ENCODE measurements at regions not wholly inside any gene's neighbourhood (a gene's known extent, or its start where the extent isn't known, plus 50 kb on each side); places are given as distances from the start of the nearest gene placed in this dataset.

DNA sequence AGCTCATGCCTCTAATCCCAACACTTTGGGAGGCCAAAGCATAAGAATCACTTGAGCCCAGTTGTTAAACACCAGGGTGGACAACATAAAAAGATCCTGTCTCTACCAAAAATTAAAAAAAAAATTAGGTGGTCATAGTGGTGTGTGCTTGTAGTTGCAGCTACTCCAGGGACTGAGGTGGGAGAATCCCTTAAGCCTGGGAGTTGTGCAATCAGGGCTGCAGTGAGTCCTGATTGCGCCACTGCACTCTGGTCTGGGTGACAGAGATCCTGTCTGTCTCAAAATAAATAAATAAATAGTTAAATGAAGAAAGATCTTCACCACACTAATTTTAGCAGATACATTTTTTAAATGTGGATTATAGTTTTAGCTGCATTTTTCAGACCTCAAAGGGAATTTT is 433.2 kb downstream of the MAT2B start:
- no peak overlapping the region for H3K4me3 ChIP-seq (ENCODE audit: severe bottlenecking)
- no peak overlapping the region for H3K27ac ChIP-seq (ENCODE audit: poor library complexity, severe bottlenecking)
- no peaks in the 10 kb centered on the region for H3K27me3 ChIP-seq (ENCODE audit: insufficient read depth, poor library complexity, severe bottlenecking)
- H3K36me3 ChIP-seq (ENCODE audit: low read depth), result no peaks in the 10 kb centered on the region
- no peaks in the 10 kb centered on the region for H3K9me3 ChIP-seq (ENCODE audit: severe bottlenecking)
- H3K4me1 ChIP-seq (ENCODE audit: insufficient read depth, poor library complexity, severe bottlenecking), result no peaks in the 10 kb centered on the region
- ATAC-seq (ENCODE audit: low read depth) (no peak), DNase-seq (ENCODE audit: low spot score) (no peak)
- TF ChIP-seq, protein P1, sequence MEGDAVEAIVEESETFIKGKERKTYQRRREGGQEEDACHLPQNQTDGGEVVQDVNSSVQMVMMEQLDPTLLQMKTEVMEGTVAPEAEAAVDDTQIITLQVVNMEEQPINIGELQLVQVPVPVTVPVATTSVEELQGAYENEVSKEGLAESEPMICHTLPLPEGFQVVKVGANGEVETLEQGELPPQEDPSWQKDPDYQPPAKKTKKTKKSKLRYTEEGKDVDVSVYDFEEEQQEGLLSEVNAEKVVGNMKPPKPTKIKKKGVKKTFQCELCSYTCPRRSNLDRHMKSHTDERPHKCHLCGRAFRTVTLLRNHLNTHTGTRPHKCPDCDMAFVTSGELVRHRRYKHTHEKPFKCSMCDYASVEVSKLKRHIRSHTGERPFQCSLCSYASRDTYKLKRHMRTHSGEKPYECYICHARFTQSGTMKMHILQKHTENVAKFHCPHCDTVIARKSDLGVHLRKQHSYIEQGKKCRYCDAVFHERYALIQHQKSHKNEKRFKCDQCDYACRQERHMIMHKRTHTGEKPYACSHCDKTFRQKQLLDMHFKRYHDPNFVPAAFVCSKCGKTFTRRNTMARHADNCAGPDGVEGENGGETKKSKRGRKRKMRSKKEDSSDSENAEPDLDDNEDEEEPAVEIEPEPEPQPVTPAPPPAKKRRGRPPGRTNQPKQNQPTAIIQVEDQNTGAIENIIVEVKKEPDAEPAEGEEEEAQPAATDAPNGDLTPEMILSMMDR (IDR thresholded peaks at IDR 0.05; ENCODE audit: poor library complexity, severe bottlenecking), result no peak

DNA sequence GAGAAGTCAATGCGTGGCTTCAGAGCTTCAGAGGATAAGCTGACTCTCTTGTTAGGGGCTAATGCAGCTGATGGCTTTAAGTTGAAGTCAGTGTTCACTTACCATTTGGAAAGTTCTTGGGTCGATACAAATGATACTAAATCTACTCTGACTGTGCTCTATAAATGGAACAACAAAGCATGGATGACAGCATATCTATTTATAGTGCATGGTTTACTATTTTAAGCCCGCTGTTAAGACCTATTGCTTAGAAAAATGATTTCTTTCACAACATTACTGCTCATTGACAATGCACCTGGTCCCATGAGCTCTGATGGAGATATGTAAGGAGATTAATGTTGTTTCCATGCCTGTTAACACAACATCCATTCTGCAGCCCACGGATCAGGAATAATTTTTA is 435.7 kb downstream of the MAT2B start:
- Histone ChIP-seq H3K27ac (ENCODE audit: poor library complexity, severe bottlenecking) (no peak overlapping the region), H3K9me3 (ENCODE audit: severe bottlenecking) (no peaks in the 10 kb centered on the region), H3K4me1 (ENCODE audit: insufficient read depth, poor library complexity, severe bottlenecking) (no peaks in the 10 kb centered on the region), H3K27me3 (ENCODE audit: insufficient read depth, poor library complexity, severe bottlenecking) (no peaks in the 10 kb centered on the region), H3K36me3 (ENCODE audit: low read depth) (no peaks in the 10 kb centered on the region), H3K4me3 (ENCODE audit: severe bottlenecking) (no peak overlapping the region)
- TF ChIP-seq, protein P1 (IDR thresholded peaks at IDR 0.05; ENCODE audit: poor library complexity, severe bottlenecking), result no peak
- DNase-seq (ENCODE audit: low spot score) (no peak), ATAC-seq (ENCODE audit: low read depth) (no peak)

DNA sequence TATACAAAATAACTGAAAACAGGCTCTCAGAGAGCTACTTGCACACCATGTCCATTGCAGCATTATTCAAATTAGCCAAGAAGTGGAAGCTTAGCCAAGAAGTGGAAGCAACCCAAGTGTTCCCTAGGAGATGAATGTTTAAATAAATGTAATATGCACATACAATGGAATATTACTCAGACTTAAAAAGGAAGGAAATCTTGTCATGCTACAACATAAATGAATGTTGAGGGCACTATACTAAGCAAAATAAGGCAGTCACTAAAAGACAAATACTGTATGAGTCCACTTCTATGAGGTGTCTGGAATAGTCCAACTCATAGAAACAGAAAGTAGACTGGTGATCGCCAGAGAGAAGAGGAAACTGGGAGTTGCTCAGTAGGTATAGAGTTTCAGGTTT is 438.1 kb downstream of the MAT2B start:
- no peaks in the 10 kb centered on the region for H3K9me3 ChIP-seq (ENCODE audit: severe bottlenecking)
- H3K4me1 ChIP-seq (ENCODE audit: insufficient read depth, poor library complexity, severe bottlenecking), result no peaks in the 10 kb centered on the region
- TF ChIP-seq, protein P1 (IDR thresholded peaks at IDR 0.05; ENCODE audit: poor library complexity, severe bottlenecking), result no peak
- no peaks in the 10 kb centered on the region for H3K27me3 ChIP-seq (ENCODE audit: insufficient read depth, poor library complexity, severe bottlenecking)
- H3K4me3 ChIP-seq (ENCODE audit: severe bottlenecking), result no peak overlapping the region
- no peak overlapping the region for H3K27ac ChIP-seq (ENCODE audit: poor library complexity, severe bottlenecking)
- no peak for ATAC-seq (ENCODE audit: low read depth)
- DNase-seq (ENCODE audit: low spot score), result no peak
- H3K36me3 ChIP-seq (ENCODE audit: low read depth), result no peaks in the 10 kb centered on the region

DNA sequence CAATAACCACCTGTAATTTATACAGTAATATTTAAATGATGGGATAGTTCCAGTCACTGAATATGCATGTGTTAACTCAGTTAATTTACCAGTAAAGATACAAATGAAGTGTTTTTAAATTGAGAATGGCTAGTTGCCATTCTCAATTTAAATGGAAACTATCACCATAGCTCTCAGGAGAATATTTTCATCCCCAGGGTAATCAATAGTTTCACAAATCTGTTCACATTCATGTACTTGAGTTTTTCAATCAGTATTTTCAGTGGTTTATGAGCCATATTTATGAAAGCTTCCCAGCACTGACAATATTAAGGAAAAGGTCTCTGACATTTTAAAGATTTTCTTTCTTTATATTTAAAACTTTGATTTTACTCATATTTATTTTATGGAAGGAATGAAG is 439.3 kb downstream of the MAT2B start:
- Histone ChIP-seq H3K27me3 (ENCODE audit: insufficient read depth, poor library complexity, severe bottlenecking) (no peaks in the 10 kb centered on the region), H3K4me1 (ENCODE audit: insufficient read depth, poor library complexity, severe bottlenecking) (no peaks in the 10 kb centered on the region), H3K27ac (ENCODE audit: poor library complexity, severe bottlenecking) (no peak overlapping the region), H3K9me3 (ENCODE audit: severe bottlenecking) (no peaks in the 10 kb centered on the region), H3K36me3 (ENCODE audit: low read depth) (no peaks in the 10 kb centered on the region), H3K4me3 (ENCODE audit: severe bottlenecking) (no peak overlapping the region)
- no peak for ATAC-seq (ENCODE audit: low read depth)
- DNase-seq (ENCODE audit: low spot score), result no peak
- TF ChIP-seq, protein P1 (IDR thresholded peaks at IDR 0.05; ENCODE audit: poor library complexity, severe bottlenecking), result no peak

DNA sequence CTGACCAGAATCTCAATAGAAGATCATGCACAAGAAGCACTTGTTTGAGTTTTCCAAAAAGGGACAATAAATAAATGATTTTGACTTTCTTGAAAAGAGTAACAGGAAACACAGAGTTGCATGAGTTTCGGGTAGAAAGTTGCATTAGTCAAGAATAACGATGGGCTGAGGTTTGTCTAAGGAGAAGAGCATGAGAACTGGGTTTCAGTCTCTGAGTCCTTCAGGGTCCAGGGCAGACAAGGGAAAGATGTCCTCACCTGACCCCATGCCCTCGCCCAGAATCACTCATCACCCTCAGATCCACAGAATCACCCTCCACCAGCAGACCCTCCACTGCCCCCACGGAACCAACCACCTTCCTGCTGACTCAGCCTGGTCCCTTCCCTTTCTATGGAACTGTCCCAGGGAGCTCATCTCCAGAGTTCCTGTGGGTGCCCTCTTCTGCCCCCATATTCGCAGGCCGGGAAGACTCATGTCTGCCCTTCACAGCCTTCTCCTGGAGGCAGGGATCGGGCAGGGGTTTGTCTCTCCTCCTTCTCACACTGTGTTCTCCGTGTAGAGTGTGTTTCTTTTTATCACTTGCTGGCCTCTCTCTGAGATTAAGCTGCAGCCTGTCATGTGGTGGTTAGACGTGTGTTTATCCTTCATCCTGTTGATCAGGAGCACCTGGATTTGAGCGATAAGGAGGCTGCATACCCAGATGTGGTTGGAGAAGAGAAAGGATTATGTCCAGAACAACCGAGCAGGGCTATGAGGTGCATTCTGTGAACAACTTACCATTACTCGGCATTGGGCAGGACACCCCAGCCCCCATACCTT is 442.6 kb downstream of the MAT2B start:
- H3K36me3 ChIP-seq (ENCODE audit: low read depth), result no peaks in the 10 kb centered on the region
- DNase-seq (ENCODE audit: low spot score) (no peak), ATAC-seq (ENCODE audit: low read depth) (no peak)
- H3K27me3 ChIP-seq (ENCODE audit: insufficient read depth, poor library complexity, severe bottlenecking), result no peaks in the 10 kb centered on the region
- no peaks in the 10 kb centered on the region for H3K9me3 ChIP-seq (ENCODE audit: severe bottlenecking)
- TF ChIP-seq, protein P1 (IDR thresholded peaks at IDR 0.05; ENCODE audit: poor library complexity, severe bottlenecking), result no peak
- H3K4me3 ChIP-seq (ENCODE audit: severe bottlenecking), result no peak overlapping the region
- no peaks in the 10 kb centered on the region for H3K4me1 ChIP-seq (ENCODE audit: insufficient read depth, poor library complexity, severe bottlenecking)
- H3K27ac ChIP-seq (ENCODE audit: poor library complexity, severe bottlenecking), result no peak overlapping the region
